ENCODE measurements at regions not wholly inside any gene's neighbourhood (a gene's known extent, or its start where the extent isn't known, plus 50 kb on each side); places are given as distances from the start of the nearest gene placed in this dataset.
"Not testable (repeated sequence)": the region's sequence is repeated elsewhere in the genome, so short reads cannot be mapped to it uniquely, and the experiment has no call there.

DNA sequence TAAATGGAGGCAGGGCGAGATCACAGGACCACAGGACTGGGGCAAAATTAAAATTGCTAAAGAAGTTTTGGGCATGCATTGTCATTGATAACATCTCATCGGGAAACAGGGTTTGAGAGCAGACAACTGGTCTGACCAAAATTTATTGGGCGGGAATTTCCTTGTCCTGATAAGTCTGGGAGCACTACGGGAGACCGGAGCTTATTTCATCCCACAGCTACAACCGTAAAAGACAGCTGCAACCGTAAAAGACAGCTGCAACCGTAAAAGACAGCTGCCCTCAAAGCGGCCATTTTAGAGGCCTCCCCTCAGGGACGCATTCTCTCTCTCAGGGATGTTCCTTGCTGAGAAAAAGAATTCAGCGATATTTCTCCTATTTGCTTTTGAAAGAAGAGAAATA is 170.4 kb upstream of the NPAP1 start:
- DNase-seq (ENCODE audit: low spot score) = not testable (repeated sequence)

DNA sequence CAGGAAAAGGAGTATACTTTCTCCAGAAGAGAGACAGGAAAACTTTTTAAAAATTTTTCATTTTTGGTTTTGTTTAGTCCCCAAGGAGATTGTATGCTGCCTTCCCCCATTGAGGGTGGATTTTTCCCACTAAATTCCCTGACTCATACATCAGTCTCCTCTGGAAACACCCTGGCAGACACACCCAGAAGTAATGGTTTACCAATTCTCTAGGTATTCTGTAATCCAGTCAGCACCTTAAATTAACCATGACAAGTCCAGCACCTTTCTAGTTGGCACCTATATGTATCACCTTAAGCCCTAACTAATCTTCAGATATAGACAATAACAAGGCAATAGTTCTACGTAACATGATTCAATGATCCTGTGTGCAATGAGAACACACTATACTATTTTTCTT is 165.9 kb upstream of the NPAP1 start:
- not testable (repeated sequence) for DNase-seq (ENCODE audit: low spot score)

- not testable (repeated sequence) for DNase-seq (ENCODE audit: low spot score)
Measured at GRCh38 chr15:24511598-24511997, 164.0 kb upstream of the NPAP1 start.

- DNase-seq (ENCODE audit: low spot score) = not testable (repeated sequence)
Measured at GRCh38 chr15:24518772-24519171, 156.8 kb upstream of the NPAP1 start.

DNA sequence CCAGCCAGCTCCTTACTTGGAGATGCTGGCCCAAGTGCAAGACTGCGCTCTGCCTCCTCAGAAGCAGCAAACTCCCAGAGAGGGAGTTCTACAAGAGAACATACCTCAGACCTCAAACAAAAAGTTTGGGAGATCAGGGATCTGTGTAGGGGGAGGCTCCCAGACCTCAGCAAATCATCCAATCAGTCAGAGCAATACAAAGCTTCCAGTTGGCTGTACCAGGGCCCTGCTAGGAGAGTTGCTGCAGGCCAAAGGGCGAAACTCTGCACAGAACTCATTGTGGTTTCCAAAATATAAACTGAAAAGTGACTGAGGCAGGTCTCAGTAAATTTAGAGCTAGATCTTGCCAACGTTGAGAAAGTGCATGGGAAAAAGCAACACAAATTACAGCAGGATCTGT is 144.3 kb upstream of the NPAP1 start:
- not testable (repeated sequence) for DNase-seq (ENCODE audit: low spot score)

DNA sequence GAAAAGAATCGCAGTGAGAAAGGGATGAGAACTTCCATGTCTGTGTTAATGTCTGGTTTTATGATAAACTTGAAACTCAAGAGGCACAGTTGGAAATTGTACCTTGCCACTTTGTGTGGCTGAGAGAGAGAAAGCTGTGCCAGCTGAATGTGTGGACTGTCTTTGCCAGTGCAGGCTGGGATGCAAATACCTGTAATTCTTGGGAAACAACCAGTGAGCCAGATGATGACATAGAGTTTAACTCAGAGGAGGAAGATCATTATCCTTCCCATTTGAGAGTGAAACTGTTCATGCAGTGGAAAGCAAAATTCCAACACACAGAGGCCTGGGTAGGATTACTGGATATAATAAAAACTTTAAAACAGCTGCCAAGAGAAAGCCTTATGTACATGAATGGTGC is 141.5 kb upstream of the NPAP1 start:
- DNase-seq (ENCODE audit: low spot score) = not testable (repeated sequence)

DNA sequence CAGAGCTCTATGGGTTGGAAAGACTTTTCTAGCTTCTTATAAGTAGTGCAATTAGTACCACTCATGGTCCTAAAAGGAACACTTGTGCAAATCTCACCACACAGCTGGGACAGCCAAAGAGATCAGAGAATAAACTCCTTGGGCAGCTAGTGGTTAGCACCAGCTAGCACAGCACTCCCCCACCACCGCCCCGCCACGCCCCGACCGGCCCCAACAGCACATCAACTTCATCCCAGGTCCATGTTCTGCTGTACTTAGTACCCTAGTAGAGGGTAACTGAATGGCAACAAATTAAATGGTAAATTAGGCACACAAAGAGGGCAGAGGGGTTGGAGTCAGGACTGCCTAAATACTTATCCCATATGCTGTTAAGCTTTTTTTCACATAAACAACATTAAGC is 118.3 kb upstream of the NPAP1 start:
- not testable (repeated sequence) for DNase-seq (ENCODE audit: low spot score)

DNA sequence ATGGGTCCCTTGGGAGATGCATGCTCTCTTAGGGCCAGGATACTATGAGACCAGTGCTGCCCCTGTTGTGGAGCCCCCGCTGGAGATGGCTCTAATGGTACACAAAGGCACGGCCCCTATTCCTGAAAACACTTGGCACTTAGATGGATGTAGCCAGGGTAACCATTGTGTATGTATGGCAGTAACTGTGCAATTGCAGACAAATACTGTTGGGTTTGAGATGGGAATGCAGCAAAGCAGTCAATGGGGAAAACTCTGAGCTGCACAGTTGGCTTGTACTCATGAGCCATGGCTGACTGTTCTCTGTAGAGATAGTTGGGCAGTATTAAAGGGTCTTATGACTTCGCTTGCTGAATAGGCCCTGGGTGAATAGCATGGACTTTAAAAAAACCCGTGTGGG is 67.9 kb upstream of the NPAP1 start:
- DNase-seq (ENCODE audit: low spot score) = no peak

- DNase-seq (ENCODE audit: low spot score) = no peak
Measured at GRCh38 chr15:24617646-24618045, 57.9 kb upstream of the NPAP1 start.

GRCh38 chr15:24621630-24622215 is 53.9 kb upstream of the NPAP1 start:
- no peak for DNase-seq (ENCODE audit: low spot score)
